Ureter (tissue), 1 donor: ENCODE measurements at regions not wholly inside any gene's neighbourhood (a gene's known extent, or its start where the extent isn't known, plus 50 kb on each side); places are given as distances from the start of the nearest gene placed in this dataset.
"Not testable (repeated sequence)": the region's sequence is repeated elsewhere in the genome, so short reads cannot be mapped to it uniquely, and the experiment has no call there.

Experiments used
- DNase-seq: peaks from one replicate; pipeline ENCODE4 v3.0.0-alpha.2; 2020; ENCODE audit warnings: low spot score
- donor health status: DM: yes; HTN: yes; CAD: no.

DNA sequence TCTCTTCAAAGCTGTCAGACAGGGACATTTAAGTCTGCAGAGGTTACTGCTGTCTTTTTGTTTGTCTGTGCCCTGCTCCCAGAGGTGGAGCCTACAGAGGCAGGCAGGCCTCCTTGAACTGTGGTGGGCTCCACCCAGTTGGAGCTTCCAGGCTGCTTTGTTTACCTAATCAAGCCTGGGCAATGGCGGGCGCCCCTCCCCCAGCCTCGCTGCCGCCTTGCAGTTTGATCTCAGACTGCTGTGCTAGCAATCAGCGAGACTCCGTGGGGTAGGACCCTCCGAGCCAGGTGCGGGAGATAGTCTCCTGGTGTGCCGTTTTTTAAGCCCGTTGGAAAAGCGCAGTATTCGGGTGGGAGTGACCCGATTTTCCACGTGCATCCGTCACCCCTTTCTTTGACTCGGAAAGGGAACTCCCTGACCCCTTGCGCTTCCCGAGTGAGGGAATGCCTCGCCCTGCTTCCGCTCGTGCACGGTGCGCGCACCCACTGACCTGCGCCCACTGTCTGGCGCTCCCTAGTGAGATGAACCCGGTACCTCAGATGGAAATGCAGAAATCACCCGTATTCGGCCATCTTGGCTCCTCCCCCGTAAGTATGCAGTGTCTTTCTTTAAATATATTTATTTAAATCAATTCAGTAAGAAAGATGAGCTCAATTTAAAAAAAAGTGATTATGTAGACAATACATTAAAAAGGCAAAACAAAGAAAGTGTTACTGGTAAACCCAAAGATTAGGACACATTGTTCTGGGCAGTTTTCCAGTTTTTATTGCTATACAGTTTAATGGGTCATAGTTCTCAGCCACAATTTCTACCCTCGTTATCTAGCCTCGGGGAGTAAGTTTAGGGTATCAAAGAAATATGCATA, 91.2 kb upstream of the GRM7 start:
- not testable (repeated sequence) for DNase-seq

DNA sequence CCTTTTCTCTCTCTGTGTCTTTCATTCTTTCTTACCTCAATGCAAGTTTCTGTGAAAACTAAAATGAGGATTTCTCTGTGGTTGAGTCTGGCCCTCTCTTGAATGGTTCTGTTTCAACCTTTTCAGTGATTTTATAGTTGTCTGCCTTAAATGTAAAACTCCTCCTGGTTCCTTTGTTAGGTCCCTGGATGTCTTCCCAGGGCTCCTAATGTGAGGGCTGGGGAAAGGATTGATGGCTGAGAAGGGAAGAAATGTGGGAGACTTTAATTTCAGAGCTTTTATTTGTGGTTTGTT, 90.6 kb upstream of the GRM7 start:
- no peak for DNase-seq

DNA sequence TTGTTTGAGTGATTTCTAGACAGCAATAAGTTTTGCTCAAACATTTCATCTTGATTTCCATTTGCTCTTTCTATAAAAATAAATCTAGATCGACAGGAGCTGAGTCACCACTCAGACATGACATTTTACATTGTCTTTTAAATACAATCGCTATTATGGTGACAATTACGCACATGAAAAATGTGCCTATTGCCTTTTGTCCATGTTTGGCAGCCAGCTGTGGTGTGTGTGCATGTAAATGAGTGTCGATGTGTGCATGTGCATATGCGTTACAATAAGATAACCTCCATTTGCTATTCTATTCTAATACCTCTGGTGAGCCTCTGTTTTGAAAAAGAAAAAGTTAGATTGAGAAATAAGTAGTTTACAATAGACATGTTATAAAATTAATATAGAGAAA, 89.7 kb upstream of the GRM7 start:
- no peak for DNase-seq

DNA sequence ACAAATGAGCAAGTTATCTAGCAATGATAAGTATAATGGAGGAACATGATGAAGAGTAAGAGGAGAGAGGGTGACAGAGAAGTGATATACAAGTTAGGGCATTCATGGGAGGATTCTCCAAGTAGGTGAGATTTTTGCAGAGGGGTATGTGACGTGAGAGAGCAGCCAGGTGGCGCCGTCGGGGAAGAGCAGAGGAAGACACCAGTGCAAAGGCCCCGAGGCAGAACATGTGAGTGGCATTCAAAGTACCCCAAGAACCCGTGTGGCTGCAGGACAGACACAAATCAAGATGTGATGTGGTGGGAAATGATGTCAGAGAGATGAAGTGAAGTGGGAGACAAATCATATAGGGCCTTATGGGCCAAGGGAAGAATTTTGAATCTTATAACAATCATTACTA, 81.8 kb upstream of the GRM7 start:
- DNase-seq = no peak

DNA sequence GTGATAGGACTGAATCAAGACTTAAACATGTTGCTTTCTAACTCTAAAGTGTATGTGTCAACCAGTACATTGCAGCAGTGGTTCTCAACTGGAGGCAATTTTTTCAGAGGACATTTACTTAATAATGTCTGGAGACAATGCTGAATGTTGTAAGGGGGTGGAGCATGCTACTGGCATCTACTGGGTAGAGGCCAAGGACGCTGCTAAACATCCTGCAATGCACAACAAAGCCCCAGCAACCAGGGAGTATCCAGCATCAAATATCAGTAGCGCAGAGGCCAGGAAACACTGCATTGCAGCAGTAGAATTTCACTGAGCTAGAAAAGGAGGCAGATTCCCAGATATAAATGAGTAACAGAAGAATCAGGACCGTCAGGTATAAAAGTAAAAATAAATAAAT, 79.8 kb upstream of the GRM7 start:
- no peak for DNase-seq

DNA sequence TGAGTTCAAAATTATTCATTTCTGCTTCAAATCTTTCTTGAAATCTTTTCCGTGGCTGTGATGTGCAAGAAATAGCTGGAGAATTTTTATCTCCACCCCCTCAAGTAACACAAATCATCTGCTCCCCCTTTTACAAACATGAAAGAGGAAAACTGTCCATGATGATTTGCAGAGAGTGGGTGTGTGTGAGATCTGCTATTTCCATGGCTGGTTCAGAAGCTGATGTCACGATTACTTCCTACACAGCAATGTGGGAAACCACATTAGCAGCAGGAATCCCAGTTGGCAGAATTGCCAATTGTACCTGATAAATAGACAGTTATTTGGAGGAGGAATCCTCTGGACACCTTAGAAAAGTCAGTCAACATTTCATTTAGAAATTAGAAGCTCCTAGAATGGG, 75.2 kb upstream of the GRM7 start:
- DNase-seq = no peak

DNA sequence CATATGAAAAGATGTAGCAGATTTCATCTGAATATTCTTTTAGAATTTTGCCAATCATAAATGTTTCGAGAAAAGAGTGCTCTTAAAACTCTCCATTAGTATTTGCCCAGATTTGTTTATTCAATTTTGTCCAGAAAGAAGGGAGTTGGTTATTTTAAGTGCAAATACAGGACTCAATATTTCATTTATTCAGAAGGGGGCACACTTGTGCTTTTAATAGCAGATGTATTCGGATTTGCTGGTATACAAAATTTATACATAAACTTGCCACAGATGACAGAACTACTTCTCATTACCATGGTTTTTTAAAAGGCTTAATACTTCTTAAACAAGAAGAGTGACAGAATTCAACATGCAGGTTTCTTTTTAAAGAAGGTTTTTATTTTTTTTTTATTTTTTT, 69.8 kb upstream of the GRM7 start:
- no peak for DNase-seq

DNA sequence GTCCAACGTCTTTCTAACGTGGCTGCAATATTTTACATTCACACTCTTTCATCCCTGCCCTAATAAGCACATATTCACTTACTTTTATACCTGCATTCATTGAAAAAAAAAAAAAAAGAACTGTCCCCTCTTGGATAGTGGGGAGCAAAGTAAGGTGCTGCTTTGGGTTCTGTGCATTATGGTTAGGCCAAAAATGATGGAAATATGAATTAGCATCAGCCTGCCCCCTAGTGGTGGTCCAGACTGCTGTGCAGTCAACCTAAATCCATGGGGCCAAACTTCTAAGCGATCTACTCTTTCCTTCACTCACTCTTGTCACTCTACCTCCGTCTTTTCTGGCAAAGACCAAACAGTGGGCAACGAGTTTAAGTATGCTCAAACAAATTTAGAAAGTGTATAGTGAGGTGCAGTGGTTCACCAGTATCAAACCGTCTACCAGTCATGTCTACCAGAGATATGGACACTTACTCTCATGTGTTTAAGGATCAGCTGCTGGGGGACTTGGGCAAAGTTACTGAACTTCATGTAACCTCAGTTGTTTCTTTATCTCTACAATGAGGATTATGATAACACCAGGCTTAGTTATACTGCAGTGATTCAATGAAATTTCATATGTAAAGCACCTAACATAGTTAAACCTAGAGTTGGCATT, 61.5 kb upstream of the GRM7 start:
- DNase-seq = no peak

DNA sequence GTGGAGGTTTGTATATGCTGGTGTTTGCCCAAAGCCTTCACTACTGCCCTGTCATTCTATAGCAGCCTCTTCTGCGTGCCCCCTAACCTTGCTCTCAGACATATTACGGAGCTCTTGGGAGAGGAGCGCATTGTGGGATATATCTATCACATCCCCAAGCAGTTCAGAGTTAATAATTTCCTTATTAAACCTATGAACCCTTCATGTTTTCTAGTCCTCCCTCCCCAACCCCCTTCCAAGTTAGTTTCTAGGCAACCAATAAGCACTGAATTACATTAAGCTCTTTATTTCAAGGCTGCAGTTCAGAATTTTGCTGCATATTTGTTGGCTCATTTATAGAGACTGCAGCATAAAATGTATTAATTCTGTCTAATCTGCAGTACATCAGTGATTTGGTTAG, 57.3 kb upstream of the GRM7 start:
- DNase-seq = no peak

DNA sequence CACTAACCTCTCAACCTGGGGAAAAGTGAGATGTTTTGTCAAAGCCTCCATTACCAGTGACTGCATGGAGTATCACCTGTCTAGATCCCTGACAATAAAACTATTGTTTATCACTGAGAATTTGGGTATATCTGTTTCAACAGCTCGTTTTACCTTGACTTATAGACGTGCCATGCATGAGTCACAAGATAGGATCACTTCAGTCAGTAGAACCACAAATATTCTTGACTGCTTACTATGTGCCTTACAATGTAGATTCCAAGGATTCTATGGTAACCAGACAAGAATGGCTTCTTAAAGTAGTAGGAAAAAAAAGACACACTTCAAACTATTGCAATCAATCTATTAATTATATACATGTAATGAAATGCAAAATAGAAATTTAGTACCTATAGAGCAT, 55.7 kb upstream of the GRM7 start:
- DNase-seq = no peak

DNA sequence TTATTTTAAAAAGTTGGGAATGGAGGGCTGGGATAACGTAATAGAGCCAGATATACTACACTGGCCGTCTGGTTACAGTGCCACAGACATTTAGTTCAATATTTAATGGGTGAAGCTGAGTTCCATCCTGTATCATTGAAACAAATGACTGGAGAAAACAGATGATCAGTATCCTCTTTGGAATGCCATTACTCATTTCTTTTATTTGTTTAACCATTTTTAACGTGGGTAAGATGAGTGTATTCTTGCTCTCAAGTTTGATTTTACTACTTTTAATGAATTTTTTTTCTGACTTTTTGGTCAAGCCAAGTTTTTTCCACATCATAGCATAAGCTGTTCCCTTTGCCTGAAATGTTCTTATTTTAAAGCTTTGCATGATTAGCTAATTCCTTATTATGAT, 53.9 kb upstream of the GRM7 start:
- no peak for DNase-seq

DNA sequence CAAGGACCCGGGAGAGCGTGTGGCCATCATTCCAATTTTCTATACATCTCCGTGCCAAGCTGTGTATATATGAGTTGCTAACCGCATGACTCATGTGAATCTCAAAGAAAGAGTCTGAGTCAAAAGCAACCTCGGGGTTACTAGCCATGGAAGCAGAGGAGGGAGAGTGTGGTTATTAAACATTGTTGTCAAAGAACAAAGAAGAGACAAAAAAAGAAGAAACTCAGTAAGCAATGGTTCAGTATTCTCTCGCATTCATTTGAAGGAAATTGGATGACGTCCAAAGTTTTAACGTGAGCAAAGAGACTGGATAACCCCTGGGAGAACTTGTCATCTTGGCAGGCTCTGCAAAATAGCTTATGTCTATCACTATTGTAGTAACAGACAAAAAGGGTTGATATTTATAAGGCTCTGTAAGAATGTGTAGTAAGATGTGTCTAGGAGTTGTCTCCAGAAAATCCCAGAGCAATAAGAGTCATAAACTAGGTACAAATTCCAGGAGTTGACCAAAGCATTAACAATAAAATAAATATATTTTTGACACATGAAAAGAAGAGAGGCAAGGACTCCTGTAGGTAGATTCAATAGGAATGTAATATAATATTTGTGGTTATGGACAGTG, 52.8 kb upstream of the GRM7 start:
- DNase-seq = no peak

DNA sequence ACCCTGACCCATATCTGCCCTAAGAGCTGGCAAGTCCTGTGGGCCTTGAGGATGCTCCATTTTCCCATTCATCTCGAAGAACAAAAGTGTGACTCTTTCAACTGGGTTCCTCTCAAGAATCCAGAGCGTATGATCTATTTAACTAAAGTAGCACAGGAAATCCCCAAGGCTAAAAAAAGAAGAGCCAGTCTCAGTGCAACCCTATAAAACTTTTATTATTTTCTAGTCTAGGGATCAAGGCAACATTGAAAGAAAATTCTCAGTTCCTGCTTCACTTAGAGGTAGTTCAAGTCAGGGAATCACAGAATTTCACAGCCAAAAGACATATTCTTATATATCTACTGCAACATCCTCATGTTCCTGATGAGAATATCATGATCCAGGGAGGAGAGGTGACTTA, 51.6 kb upstream of the GRM7 start:
- DNase-seq = no peak
